H9 (cell line): ENCODE measurements at regions not wholly inside any gene's neighbourhood (a gene's known extent, or its start where the extent isn't known, plus 50 kb on each side); places are given as distances from the start of the nearest gene placed in this dataset.

Source experiments
- DNase-seq: peaks from one replicate; pipeline ENCODE4 v3.0.0-alpha.2; 2017
- H2AFZ ChIP-seq: one replicate; pipeline ENCODE4 v1.6.1; 2013; ENCODE audit warnings: mild to moderate bottlenecking, low read length, control low read depth, moderate library complexity
- H2AK5ac ChIP-seq: 2 replicates; pipeline ENCODE4 v1.6.1; 2013; ENCODE audit warnings: low read length, control low read depth, mixed read lengths; ENCODE audit not compliant: insufficient read length
- H2BK120ac ChIP-seq: one replicate; pipeline ENCODE4 v1.6.1; 2013; ENCODE audit warnings: low read depth, mild to moderate bottlenecking, low read length, control low read depth, inconsistent platforms; ENCODE audit not compliant: poor library complexity, severe bottlenecking
- H2BK12ac ChIP-seq: 2 replicates; pipeline ENCODE4 v1.6.1; 2013; ENCODE audit warnings: low read length, control low read depth, mixed read lengths, low read depth; ENCODE audit not compliant: insufficient read length
- H2BK15ac ChIP-seq: 2 replicates; pipeline ENCODE4 v1.6.1; 2013; ENCODE audit warnings: low read depth, low read length, control low read depth
- H2BK20ac ChIP-seq: one replicate; pipeline ENCODE4 v1.6.1; 2013; ENCODE audit warnings: low read depth, mild to moderate bottlenecking, low read length, control low read depth, inconsistent platforms; ENCODE audit not compliant: poor library complexity, severe bottlenecking
- H2BK5ac ChIP-seq: 2 replicates; pipeline ENCODE4 v1.6.1; 2013; ENCODE audit warnings: low read length, control low read depth, mixed read lengths; ENCODE audit not compliant: insufficient read length
- H3K14ac ChIP-seq: 2 replicates; pipeline ENCODE4 v1.6.1; 2013; ENCODE audit warnings: low read length, control low read depth; ENCODE audit not compliant: insufficient read depth
- H3K18ac ChIP-seq: 2 replicates; pipeline ENCODE4 v1.6.1; 2013; ENCODE audit warnings: low read depth, mild to moderate bottlenecking, mixed read lengths, low read length, control low read depth; ENCODE audit not compliant: insufficient read length
- H3K23ac ChIP-seq: 2 replicates; pipeline ENCODE4 v1.6.1; 2013; ENCODE audit warnings: low read length, control low read depth, mixed read lengths, low read depth; ENCODE audit not compliant: insufficient read length
- H3K23me2 ChIP-seq: 2 replicates; pipeline ENCODE4 v1.6.1; 2013; ENCODE audit warnings: low read depth, mild to moderate bottlenecking, mixed read lengths, low read length, control low read depth; ENCODE audit not compliant: insufficient read length, poor library complexity, severe bottlenecking
- H3K27ac ChIP-seq: 2 replicates; pipeline ENCODE4 v1.5.1; 2013; ENCODE audit warnings: low read length, control low read depth, mixed read lengths, low read depth; ENCODE audit not compliant: insufficient read length
- H3K27me3 ChIP-seq: 2 replicates; pipeline ENCODE4 v1.6.1; 2013; ENCODE audit warnings: low read length, control low read depth, inconsistent platforms; ENCODE audit not compliant: insufficient read depth
- H3K4ac ChIP-seq: 2 replicates; pipeline ENCODE4 v1.6.1; 2013; ENCODE audit warnings: low read depth, mild to moderate bottlenecking, control low read depth, inconsistent platforms, low read length, moderate library complexity
- H3K4me1 ChIP-seq: 2 replicates; pipeline ENCODE4 v1.6.1; 2013; ENCODE audit warnings: low read length, control low read depth, inconsistent platforms; ENCODE audit not compliant: insufficient read depth
- H3K4me2 ChIP-seq: 2 replicates; pipeline ENCODE4 v1.6.1; 2013; ENCODE audit warnings: low read length, control low read depth, mixed read lengths; ENCODE audit not compliant: insufficient read length, insufficient read depth
- H3K56ac ChIP-seq: 2 replicates; pipeline ENCODE4 v1.6.1; 2013; ENCODE audit warnings: low read depth, mild to moderate bottlenecking, mixed read lengths, low read length, control low read depth; ENCODE audit not compliant: insufficient read length
- H3K79me1 ChIP-seq: 2 replicates; pipeline ENCODE4 v1.6.1; 2013; ENCODE audit warnings: low read depth, mild to moderate bottlenecking, moderate library complexity, low read length, control low read depth, inconsistent platforms; ENCODE audit not compliant: insufficient read depth, poor library complexity, severe bottlenecking
- H3K79me2 ChIP-seq: 2 replicates; pipeline ENCODE4 v1.6.1; 2013; ENCODE audit warnings: low read length, control low read depth, inconsistent platforms; ENCODE audit not compliant: insufficient read depth
- H3K9ac ChIP-seq: 2 replicates; pipeline ENCODE4 v1.6.1; 2013; ENCODE audit warnings: low read length, control low read depth, mixed read lengths; ENCODE audit not compliant: insufficient read length; ENCODE audit errors: extremely low read depth
- H3K9me3 ChIP-seq: one replicate; pipeline ENCODE4 v1.6.1; 2013; ENCODE audit warnings: low read depth, low read length, inconsistent platforms; ENCODE audit not compliant: control insufficient read depth
- H3T11ph ChIP-seq: one replicate; pipeline ENCODE4 v1.6.1; 2013; ENCODE audit warnings: mild to moderate bottlenecking, low read length, control low read depth, inconsistent platforms
- H4K20me1 ChIP-seq: one replicate; pipeline ENCODE4 v1.6.1; 2013; ENCODE audit not compliant: control insufficient read depth, insufficient read length, insufficient read depth
- H4K5ac ChIP-seq: 2 replicates; pipeline ENCODE4 v1.6.1; 2013; ENCODE audit warnings: low read depth, mild to moderate bottlenecking, mixed read lengths, low read length, control low read depth; ENCODE audit not compliant: insufficient read length
- H4K8ac ChIP-seq: replicated peaks from 2 replicates; pipeline ENCODE4 v1.6.1; 2013; ENCODE audit warnings: low read length, control low read depth, mixed read lengths, low read depth; ENCODE audit not compliant: insufficient read length
- H4K91ac ChIP-seq: 2 replicates; pipeline ENCODE4 v1.6.1; 2013; ENCODE audit warnings: low read depth, mild to moderate bottlenecking, moderate library complexity, mixed read lengths, low read length, control low read depth; ENCODE audit not compliant: insufficient read length
- H3K27ac Mint-ChIP-seq, 3 experiments: 2 replicates in 2 of 3; 3 replicates in 1 of 3; pipeline ENCODE4 v1.8.0; 2020 to 2021; ENCODE audit warnings: mixed read lengths in 3 of 3, mild to moderate bottlenecking in 1 of 3, moderate library complexity in 1 of 3
- H3K27me3 Mint-ChIP-seq: 2 replicates; pipeline ENCODE4 v1.8.0; 2021; ENCODE audit warnings: low read depth, mild to moderate bottlenecking, moderate library complexity, mixed read lengths
- H3K36me3 Mint-ChIP-seq, 3 experiments: 2 replicates in 2 of 3; 3 replicates in 1 of 3; pipeline ENCODE4 v1.8.0; 2020 to 2021; ENCODE audit warnings: low read depth in 3 of 3, mixed read lengths in 3 of 3; ENCODE audit not compliant: insufficient read depth in 1 of 3
- H3K4me1 Mint-ChIP-seq, 2 experiments: 2 replicates each; pipeline ENCODE4 v1.8.0; 2020; ENCODE audit warnings: mixed read lengths in 2 of 2
- H3K4me3 Mint-ChIP-seq, 2 experiments: 2 replicates in 1 of 2; 3 replicates in 1 of 2; pipeline ENCODE4 v1.8.0; 2020 to 2021; ENCODE audit warnings: mild to moderate bottlenecking in 2 of 2, mixed read lengths in 2 of 2, moderate library complexity in 1 of 2
- H3K9me3 Mint-ChIP-seq, 2 experiments: 2 replicates in 1 of 2; 3 replicates in 1 of 2; pipeline ENCODE4 v1.8.0; 2020; ENCODE audit warnings: mild to moderate bottlenecking in 2 of 2, mixed read lengths in 2 of 2, moderate library complexity in 1 of 2
- CTCF ChIP-seq: fragments of 200-600 bp; sonication (generic); conservative IDR thresholded peaks from 3 replicates; pipeline ENCODE4 v1.8.0; 2021; ENCODE audit warnings: antibody characterized with exemption, mild to moderate bottlenecking
- WGBS: extraction: QIAGEN DNeasy Blood & Tissue Kit; methylation state at CpG from one replicate; pipeline ENCODE4 v1.1.7; 2013; ENCODE audit warnings: missing lambda C conversion rate, low lambda C conversion rate, mixed read lengths; ENCODE audit not compliant: insufficient read length; ENCODE audit errors: extremely low coverage; 5-methylcytosine and 5-hydroxymethylcytosine counted together

GRCh38 chr4:159048166-159048886, 54.6 kb upstream of the RAPGEF2 start:
- no peaks in the 10 kb centered on the region for H3K9me3 ChIP-seq
- H2BK12ac ChIP-seq, result peak overlapping the region; percentile 2
- H3K4ac ChIP-seq, result no peak overlapping the region
- H4K5ac ChIP-seq, result no peak overlapping the region
- H4K91ac ChIP-seq, result no peak overlapping the region
- no peaks in the 10 kb centered on the region for H3K79me1 ChIP-seq
- H4K20me1 ChIP-seq, result no peaks in the 10 kb centered on the region
- no peaks in the 10 kb centered on the region; the same call in 1 of the 2 replicates for H3K27me3 Mint-ChIP-seq
- no peak for TF ChIP-seq CTCF
- no peak overlapping the region for H3K4me3 Mint-ChIP-seq
- H3K36me3 Mint-ChIP-seq, result no peaks in the 10 kb centered on the region
- no peak overlapping the region for H3K56ac ChIP-seq
- H2AK5ac ChIP-seq, result no peak overlapping the region
- no peak overlapping the region for H3K27ac ChIP-seq
- WGBS, result no CpG with 5 or more reads among the region's 16 CpGs
- DNase-seq, result peak; percentile 55
- no peak overlapping the region for H2BK20ac ChIP-seq
- H3T11ph ChIP-seq, result no peak overlapping the region
- no peak overlapping the region for H2BK15ac ChIP-seq
- H3K18ac ChIP-seq, result peak overlapping the region; percentile 35
- H3K23ac ChIP-seq, result no peak overlapping the region
- no peak overlapping the region for H4K8ac ChIP-seq
- no peaks in the 10 kb centered on the region for H3K79me2 ChIP-seq
- no peaks in the 10 kb centered on the region for H3K23me2 ChIP-seq
- H3K9ac ChIP-seq, result no peak overlapping the region
- H2BK5ac ChIP-seq, result no peak overlapping the region
- H2AFZ ChIP-seq, result peak overlapping the region; percentile 81
- no peak overlapping the region; the same call in 1 of the 2 replicates for H3K14ac ChIP-seq
- peaks cover 8% of the 10 kb centered on the region; the same call in 1 of the 2 replicates for H3K4me1 ChIP-seq
- H3K4me2 ChIP-seq, result no peak overlapping the region
- H3K27ac Mint-ChIP-seq, result peak overlapping the region in 1 of 3 experiments; percentile 39; a peak in 1 of 7 replicates
- H2BK120ac ChIP-seq, result no peak overlapping the region
- no peaks in the 10 kb centered on the region for H3K9me3 Mint-ChIP-seq
- peaks cover 33 to 41% of the 10 kb centered on the region in 2 experiments for H3K4me1 Mint-ChIP-seq
- H3K27me3 ChIP-seq, result no peaks in the 10 kb centered on the region
